Activated T-helper 9 cell treated with anti-CD3 and anti-CD28 coated beads, Interleukin-2, amount 50 U/mL, for 16 hours (primary cell): ENCODE measurements at regions not wholly inside any gene's neighbourhood (a gene's known extent, or its start where the extent isn't known, plus 50 kb on each side); places are given as distances from the start of the nearest gene placed in this dataset.

Experiments used
- DNase-seq: peaks from one replicate; pipeline ENCODE4 v3.0.0-alpha.2; 2020; ENCODE audit warnings: low read depth

- no peak for DNase-seq
Measured at GRCh38 chr17:17417718-17418181, 59.0 kb upstream of the MED9 start.

- no peak for DNase-seq
Measured at GRCh38 chr17:17419166-17419565, 57.6 kb upstream of the MED9 start.

- no peak for DNase-seq
Measured at GRCh38 chr17:17419631-17420030, 57.2 kb upstream of the MED9 start.

- no peak for DNase-seq
Measured at GRCh38 chr17:17420082-17420481, 56.7 kb upstream of the MED9 start.

- DNase-seq, result no peak
Measured at GRCh38 chr17:17420561-17421269, 56.1 kb upstream of the MED9 start.

- DNase-seq, result no peak
Measured at GRCh38 chr17:17421346-17422216, 55.2 kb upstream of the MED9 start.

GRCh38 chr17:17422217-17422610, 54.6 kb upstream of the MED9 start:
- DNase-seq, result no peak

- no peak for DNase-seq
Measured at GRCh38 chr17:17422641-17423040, 54.2 kb upstream of the MED9 start.

- DNase-seq, result no peak
Measured at GRCh38 chr17:17423656-17424055, 53.1 kb upstream of the MED9 start.

GRCh38 chr17:17424552-17424951, 52.2 kb upstream of the MED9 start:
- DNase-seq, result no peak

- DNase-seq, result no peak
Measured at GRCh38 chr17:17425005-17425404, 51.8 kb upstream of the MED9 start.

GRCh38 chr17:17425591-17425990, 51.2 kb upstream of the MED9 start:
- no peak for DNase-seq

- no peak for DNase-seq
Measured at GRCh38 chr17:17426184-17426583, 50.6 kb upstream of the MED9 start.
